A549 (cell line): ENCODE measurements at regions not wholly inside any gene's neighbourhood (a gene's known extent, or its start where the extent isn't known, plus 50 kb on each side); places are given as distances from the start of the nearest gene placed in this dataset.

Experiments
- ATAC-seq, 2 experiments: fragments of 200-7000 bp in 1 of 2; fragments of >200 bp in 1 of 2; cut with Nextera tagmentation in 1 of 2; cut with Tn5 transposase in 1 of 2; 3 replicates each; pipeline versions ENCODE4 v1.8.0 to v1.9.1; 2018 to 2020; ENCODE audit warnings: mild to moderate bottlenecking in 1 of 2, moderate library complexity in 1 of 2
- CTCF ChIA-PET: fragments of 300-600 bp; sonication (Branson Sonifier 250); formaldehyde crosslinking; extraction: SDS; loops from one replicate; lab custom pipeline; 2021; ENCODE audit warnings: antibody characterized with exemption, inconsistent platforms; lab: Yijun Ruan, JAX
- POLR2A ChIA-PET: fragments of 350-600 bp; formaldehyde crosslinking; extraction: SDS; loops from one replicate; lab custom pipeline; 2021; ENCODE audit warnings: antibody characterized with exemption, inconsistent platforms; lab: Yijun Ruan, JAX
- DNase-seq, 2 experiments: peaks; one replicate each; pipeline versions ENCODE4 v3.0.0 to v3.0.0-alpha.2; 2011 to 2016; ENCODE audit warnings: low read depth in 1 of 2, low spot score in 1 of 2
- FAIRE-seq: peaks from 2 replicates; lab custom pipeline; 2011; peaks lifted over from hg19 to GRCh38; lab: Jason Lieb, UNC
- H3K27ac ChIP-seq, 2 experiments: fragments of >200 bp; sonication (Bioruptor Twin); formaldehyde crosslinking; 3 replicates each; pipeline ENCODE4 v1.5.1; 2016 to 2017
- H3K4me1 ChIP-seq: fragments of >200 bp; sonication (Bioruptor Twin); formaldehyde crosslinking; 3 replicates; pipeline ENCODE4 v1.6.1; 2016
- H3K4me2 ChIP-seq: fragments of >200 bp; sonication (Bioruptor Twin); formaldehyde crosslinking; 3 replicates; pipeline ENCODE4 v1.6.1; 2016
- H3K4me3 ChIP-seq: fragments of >200 bp; sonication (Bioruptor Twin); formaldehyde crosslinking; 3 replicates; pipeline ENCODE4 v1.5.1; 2016
- H3K9me3 ChIP-seq: fragments of >200 bp; sonication (Bioruptor Twin); formaldehyde crosslinking; 3 replicates; pipeline ENCODE4 v1.6.1; 2016
- BHLHE40 ChIP-seq: IDR thresholded peaks from 2 replicates; pipeline ENCODE4 v1.6.1; 2012; ENCODE audit warnings: low read depth, low read length, inconsistent platforms
- EP300 ChIP-seq, 2 experiments: fragments of >200 bp; sonication (Bioruptor Twin); formaldehyde crosslinking; IDR thresholded peaks; 2 replicates in 1 of 2; 3 replicates in 1 of 2; pipeline ENCODE4 v1.6.1; 2016 to 2017
- FOSL2 ChIP-seq, 2 experiments: fragments of 450-650 bp in 1 of 2; fragments of >200 bp in 1 of 2; sonication (Bioruptor Twin) in 1 of 2; formaldehyde crosslinking; IDR thresholded peaks; 2 replicates each; pipeline versions ENCODE4 v1.5.0 to v1.6.1; 2016 to 2020; ENCODE audit warnings: mild to moderate bottlenecking in 1 of 2, moderate library complexity in 1 of 2
- FOXS1 ChIP-seq: fragments of 250-450 bp; sonication (Bioruptor Pico); IDR thresholded peaks from 2 replicates; pipeline ENCODE4 v1.5.0; 2020; ENCODE audit warnings: mild to moderate bottlenecking, moderate library complexity
- HDAC2 ChIP-seq: fragments of 200-600 bp; sonication (generic); IDR thresholded peaks from 2 replicates; pipeline ENCODE4 v1.6.1; 2016
- HES2 ChIP-seq: fragments of >200 bp; sonication (Bioruptor Twin); formaldehyde crosslinking; IDR thresholded peaks from 2 replicates; pipeline ENCODE4 v1.6.1; 2016
- JUN ChIP-seq, 2 experiments: fragments of >200 bp; sonication (Bioruptor Twin); formaldehyde crosslinking; IDR thresholded peaks; 2 replicates in 1 of 2; 3 replicates in 1 of 2; pipeline ENCODE4 v1.6.1; 2016 to 2017
- JUNB ChIP-seq: fragments of >200 bp; sonication (Bioruptor Twin); formaldehyde crosslinking; IDR thresholded peaks from 2 replicates; pipeline ENCODE4 v1.6.1; 2016
- PHF8 ChIP-seq: fragments of 200-600 bp; sonication (generic); IDR thresholded peaks from 2 replicates; pipeline ENCODE4 v1.6.1; 2016; ENCODE audit warnings: low read depth, mild to moderate bottlenecking, antibody characterized with exemption, moderate library complexity, borderline replicate concordance
- POLR2A ChIP-seq: IDR thresholded peaks from 2 replicates; pipeline ENCODE4 v1.6.1; 2012; ENCODE audit warnings: mild to moderate bottlenecking, low read length
- RAD21 ChIP-seq, 2 experiments: fragments of >200 bp in 1 of 2; sonication (Bioruptor Twin) in 1 of 2; formaldehyde crosslinking in 1 of 2; IDR thresholded peaks in 1 of 2; conservative IDR thresholded peaks in 1 of 2; 2 replicates in 1 of 2; 3 replicates in 1 of 2; pipeline ENCODE4 v1.6.1; 2012 to 2018; ENCODE audit warnings: inconsistent platforms in 1 of 2
- RARB ChIP-seq: fragments of 250-450 bp; sonication (Bioruptor Pico); IDR thresholded peaks from 2 replicates; pipeline ENCODE4 v1.8.0; 2021; ENCODE audit warnings: mild to moderate bottlenecking, moderate library complexity
- RCOR1 ChIP-seq: fragments of 150-350 bp; IDR thresholded peaks from 2 replicates; pipeline ENCODE4 v1.6.1; 2014; ENCODE audit warnings: antibody characterized with exemption, low read length, low read depth
- SREBF2 ChIP-seq: fragments of 450-650 bp; IDR thresholded peaks from 2 replicates; pipeline ENCODE4 v1.6.1; 2014; ENCODE audit warnings: mild to moderate bottlenecking, moderate library complexity
- TFCP2L1 ChIP-seq: fragments of 250-450 bp; sonication (Bioruptor Pico); IDR thresholded peaks from 2 replicates; pipeline ENCODE4 v1.5.0; 2021; ENCODE audit warnings: mild to moderate bottlenecking
- ZFP36 ChIP-seq: fragments of 450-650 bp; IDR thresholded peaks from 2 replicates; pipeline ENCODE4 v1.6.1; 2014; ENCODE audit warnings: borderline replicate concordance; ENCODE audit not compliant: partially characterized antibody
- WGBS: methylation state at CpG from one replicate; pipeline ENCODE4 v1.1.6; 2017; ENCODE audit errors: missing lambda C conversion rate; 5-methylcytosine and 5-hydroxymethylcytosine counted together
- TF ChIP-seq, protein P1 (sequence below): fragments of 200-600 bp; sonication (generic); IDR thresholded peaks from 2 replicates; pipeline ENCODE4 v1.6.1; 2016; ENCODE audit warnings: antibody characterized with exemption, mild to moderate bottlenecking, moderate library complexity
- TF ChIP-seq, protein P2 (sequence below): fragments of >200 bp; sonication (Bioruptor Twin); formaldehyde crosslinking; IDR thresholded peaks from 3 replicates; pipeline ENCODE4 v1.5.1; 2016
- TF ChIP-seq, protein P3 (sequence below): fragments of >200 bp; sonication (Bioruptor Twin); formaldehyde crosslinking; IDR thresholded peaks from 3 replicates; pipeline ENCODE4 v1.6.1; 2016
- TF ChIP-seq, protein P4 (sequence below): fragments of 150-350 bp; IDR thresholded peaks from 2 replicates; pipeline ENCODE4 v1.6.1; 2014; ENCODE audit warnings: low read depth, mild to moderate bottlenecking, low read length
- TF ChIP-seq, protein P5 (sequence below): IDR thresholded peaks from 2 replicates; pipeline ENCODE4 v1.6.1; 2012

DNA sequence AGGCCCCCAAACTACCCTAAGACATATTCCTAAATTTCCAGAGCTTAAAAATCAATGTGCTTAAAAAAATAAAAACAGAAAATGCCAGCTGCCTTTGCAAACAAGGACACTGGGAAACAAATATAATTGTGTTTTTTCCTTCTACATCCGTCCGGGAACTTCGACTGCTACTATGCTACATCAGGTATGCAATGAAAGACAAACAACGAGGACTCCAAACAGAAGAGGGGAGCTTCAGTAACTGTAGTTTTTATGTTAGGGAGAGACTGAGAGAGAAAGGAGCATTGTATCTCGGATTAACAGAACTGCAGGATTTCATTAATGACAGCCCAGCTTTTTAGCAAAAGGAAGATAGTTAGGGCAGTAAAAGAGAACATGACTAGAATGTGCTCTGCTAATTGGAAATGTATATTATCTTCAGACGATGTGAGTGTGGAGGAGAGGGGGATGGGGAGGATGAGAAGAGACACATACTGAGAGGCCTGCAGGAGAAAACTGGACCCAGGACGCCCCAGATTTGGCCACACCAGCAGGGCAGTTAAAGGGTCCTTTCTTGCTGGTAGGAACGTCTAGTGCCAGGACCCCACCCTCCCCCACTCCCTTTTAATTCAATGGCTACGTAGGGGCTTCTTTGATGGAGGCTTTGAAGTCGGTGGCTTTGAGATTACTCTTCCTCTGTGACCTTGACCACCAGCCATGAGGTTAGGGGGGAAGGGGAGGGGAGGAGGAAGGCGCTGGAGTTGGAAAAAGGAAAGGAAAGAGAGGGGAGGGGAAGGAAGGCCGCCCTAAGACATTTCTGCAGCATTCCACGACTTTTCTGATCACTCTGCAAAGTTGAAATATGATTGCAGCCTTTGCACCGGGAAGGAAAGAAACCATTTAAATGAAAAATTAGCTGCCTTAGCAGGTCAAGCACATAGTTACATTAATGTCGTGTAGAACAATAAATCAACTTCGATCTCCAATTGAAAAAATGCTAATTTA lies 187.1 kb downstream of the BLID start:
- no peaks in the 10 kb centered on the region for H3K4me1 ChIP-seq
- no peak for TF ChIP-seq RARB (CRISPR knock-in tag)
- TF ChIP-seq, protein P1, sequence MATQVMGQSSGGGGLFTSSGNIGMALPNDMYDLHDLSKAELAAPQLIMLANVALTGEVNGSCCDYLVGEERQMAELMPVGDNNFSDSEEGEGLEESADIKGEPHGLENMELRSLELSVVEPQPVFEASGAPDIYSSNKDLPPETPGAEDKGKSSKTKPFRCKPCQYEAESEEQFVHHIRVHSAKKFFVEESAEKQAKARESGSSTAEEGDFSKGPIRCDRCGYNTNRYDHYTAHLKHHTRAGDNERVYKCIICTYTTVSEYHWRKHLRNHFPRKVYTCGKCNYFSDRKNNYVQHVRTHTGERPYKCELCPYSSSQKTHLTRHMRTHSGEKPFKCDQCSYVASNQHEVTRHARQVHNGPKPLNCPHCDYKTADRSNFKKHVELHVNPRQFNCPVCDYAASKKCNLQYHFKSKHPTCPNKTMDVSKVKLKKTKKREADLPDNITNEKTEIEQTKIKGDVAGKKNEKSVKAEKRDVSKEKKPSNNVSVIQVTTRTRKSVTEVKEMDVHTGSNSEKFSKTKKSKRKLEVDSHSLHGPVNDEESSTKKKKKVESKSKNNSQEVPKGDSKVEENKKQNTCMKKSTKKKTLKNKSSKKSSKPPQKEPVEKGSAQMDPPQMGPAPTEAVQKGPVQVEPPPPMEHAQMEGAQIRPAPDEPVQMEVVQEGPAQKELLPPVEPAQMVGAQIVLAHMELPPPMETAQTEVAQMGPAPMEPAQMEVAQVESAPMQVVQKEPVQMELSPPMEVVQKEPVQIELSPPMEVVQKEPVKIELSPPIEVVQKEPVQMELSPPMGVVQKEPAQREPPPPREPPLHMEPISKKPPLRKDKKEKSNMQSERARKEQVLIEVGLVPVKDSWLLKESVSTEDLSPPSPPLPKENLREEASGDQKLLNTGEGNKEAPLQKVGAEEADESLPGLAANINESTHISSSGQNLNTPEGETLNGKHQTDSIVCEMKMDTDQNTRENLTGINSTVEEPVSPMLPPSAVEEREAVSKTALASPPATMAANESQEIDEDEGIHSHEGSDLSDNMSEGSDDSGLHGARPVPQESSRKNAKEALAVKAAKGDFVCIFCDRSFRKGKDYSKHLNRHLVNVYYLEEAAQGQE: no peak
- no peak for TF ChIP-seq ZFP36
- no peak for TF ChIP-seq TFCP2L1 (CRISPR knock-in tag)
- TF ChIP-seq, protein P2, sequence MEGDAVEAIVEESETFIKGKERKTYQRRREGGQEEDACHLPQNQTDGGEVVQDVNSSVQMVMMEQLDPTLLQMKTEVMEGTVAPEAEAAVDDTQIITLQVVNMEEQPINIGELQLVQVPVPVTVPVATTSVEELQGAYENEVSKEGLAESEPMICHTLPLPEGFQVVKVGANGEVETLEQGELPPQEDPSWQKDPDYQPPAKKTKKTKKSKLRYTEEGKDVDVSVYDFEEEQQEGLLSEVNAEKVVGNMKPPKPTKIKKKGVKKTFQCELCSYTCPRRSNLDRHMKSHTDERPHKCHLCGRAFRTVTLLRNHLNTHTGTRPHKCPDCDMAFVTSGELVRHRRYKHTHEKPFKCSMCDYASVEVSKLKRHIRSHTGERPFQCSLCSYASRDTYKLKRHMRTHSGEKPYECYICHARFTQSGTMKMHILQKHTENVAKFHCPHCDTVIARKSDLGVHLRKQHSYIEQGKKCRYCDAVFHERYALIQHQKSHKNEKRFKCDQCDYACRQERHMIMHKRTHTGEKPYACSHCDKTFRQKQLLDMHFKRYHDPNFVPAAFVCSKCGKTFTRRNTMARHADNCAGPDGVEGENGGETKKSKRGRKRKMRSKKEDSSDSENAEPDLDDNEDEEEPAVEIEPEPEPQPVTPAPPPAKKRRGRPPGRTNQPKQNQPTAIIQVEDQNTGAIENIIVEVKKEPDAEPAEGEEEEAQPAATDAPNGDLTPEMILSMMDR: no peak
- TF ChIP-seq, protein P3, sequence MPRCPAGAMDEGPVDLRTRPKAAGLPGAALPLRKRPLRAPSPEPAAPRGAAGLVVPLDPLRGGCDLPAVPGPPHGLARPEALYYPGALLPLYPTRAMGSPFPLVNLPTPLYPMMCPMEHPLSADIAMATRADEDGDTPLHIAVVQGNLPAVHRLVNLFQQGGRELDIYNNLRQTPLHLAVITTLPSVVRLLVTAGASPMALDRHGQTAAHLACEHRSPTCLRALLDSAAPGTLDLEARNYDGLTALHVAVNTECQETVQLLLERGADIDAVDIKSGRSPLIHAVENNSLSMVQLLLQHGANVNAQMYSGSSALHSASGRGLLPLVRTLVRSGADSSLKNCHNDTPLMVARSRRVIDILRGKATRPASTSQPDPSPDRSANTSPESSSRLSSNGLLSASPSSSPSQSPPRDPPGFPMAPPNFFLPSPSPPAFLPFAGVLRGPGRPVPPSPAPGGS: no peak
- no peak for TF ChIP-seq FOSL2 (IDR thresholded peaks at IDR 0.05)
- TF ChIP-seq FOSL2 (CRISPR knock-in tag; IDR thresholded peaks at IDR 0.05): no peak
- TF ChIP-seq FOXS1: no peak
- TF ChIP-seq RAD21 (conservative IDR thresholded peaks at IDR 0.05 in 1 of 2, IDR thresholded peaks at IDR 0.05 in 1 of 2): no peak
- no peak for TF ChIP-seq POLR2A
- TF ChIP-seq SREBF2: no peak
- TF ChIP-seq, protein P4, sequence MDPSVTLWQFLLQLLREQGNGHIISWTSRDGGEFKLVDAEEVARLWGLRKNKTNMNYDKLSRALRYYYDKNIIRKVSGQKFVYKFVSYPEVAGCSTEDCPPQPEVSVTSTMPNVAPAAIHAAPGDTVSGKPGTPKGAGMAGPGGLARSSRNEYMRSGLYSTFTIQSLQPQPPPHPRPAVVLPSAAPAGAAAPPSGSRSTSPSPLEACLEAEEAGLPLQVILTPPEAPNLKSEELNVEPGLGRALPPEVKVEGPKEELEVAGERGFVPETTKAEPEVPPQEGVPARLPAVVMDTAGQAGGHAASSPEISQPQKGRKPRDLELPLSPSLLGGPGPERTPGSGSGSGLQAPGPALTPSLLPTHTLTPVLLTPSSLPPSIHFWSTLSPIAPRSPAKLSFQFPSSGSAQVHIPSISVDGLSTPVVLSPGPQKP: no peak
- no peak for TF ChIP-seq JUN (IDR thresholded peaks at IDR 0.05)
- TF ChIP-seq, protein P5, sequence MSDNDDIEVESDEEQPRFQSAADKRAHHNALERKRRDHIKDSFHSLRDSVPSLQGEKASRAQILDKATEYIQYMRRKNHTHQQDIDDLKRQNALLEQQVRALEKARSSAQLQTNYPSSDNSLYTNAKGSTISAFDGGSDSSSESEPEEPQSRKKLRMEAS: no peak
- 28% methylated on average over 16 of the region's 16 CpGs for WGBS
- ChIA-PET CTCF (interaction anchor here (0.5 kb wide), 1 partner anchor 148 kb away, joined by 3 read pairs; no protein-coding TSS in a partner anchor), POLR2A (no interaction called here)
- ATAC-seq: no peak
- FAIRE-seq: no peak
- DNase-seq: no peak
- H3K9me3 ChIP-seq: no peaks in the 10 kb centered on the region
- H3K4me2 ChIP-seq: no peak overlapping the region
- no peak overlapping the region for H3K4me3 ChIP-seq
- H3K27ac ChIP-seq: no peak overlapping the region

DNA sequence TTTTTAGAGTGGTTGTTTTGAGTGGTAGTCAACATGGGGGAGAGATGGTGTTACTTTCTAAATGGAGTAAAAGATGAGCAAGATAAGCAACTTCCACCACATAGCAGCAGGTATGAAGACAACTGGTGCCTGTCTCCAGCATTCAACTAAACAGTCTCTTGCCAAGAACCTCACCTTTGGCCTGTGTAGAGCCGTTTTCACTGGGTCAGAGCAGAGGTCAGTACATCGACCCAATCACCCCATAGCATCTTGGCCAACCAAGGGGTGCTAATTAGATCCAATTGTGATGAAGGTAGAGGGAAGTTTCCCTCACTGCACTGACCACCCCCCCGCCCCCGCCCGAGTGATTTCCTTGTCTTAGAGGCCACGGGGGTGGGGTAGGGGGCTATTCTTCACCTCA lies 188.2 kb downstream of the BLID start:
- Histone ChIP-seq H3K9me3 (no peaks in the 10 kb centered on the region), H3K4me1 (no peaks in the 10 kb centered on the region), H3K4me3 (no peak overlapping the region), H3K4me2 (no peak overlapping the region), H3K27ac (no peak overlapping the region)
- no peak for TF ChIP-seq RCOR1
- no peak for TF ChIP-seq EP300 (IDR thresholded peaks at IDR 0.05)
- TF ChIP-seq JUNB: no peak
- no peak for TF ChIP-seq BHLHE40
- TF ChIP-seq HES2: no peak
- TF ChIP-seq PHF8: no peak
- no peak for TF ChIP-seq HDAC2
- FAIRE-seq (no peak), DNase-seq (no peak), ATAC-seq (no peak)
- ChIA-PET POLR2A (no interaction called here), CTCF (no interaction called here)
- WGBS: 31% methylated on average over 2 of the region's 6 CpGs
